ENCODE measurements at regions not wholly inside any gene's neighbourhood (a gene's known extent, or its start where the extent isn't known, plus 50 kb on each side); places are given as distances from the start of the nearest gene placed in this dataset.
A peak's percentile ranks its signal among the peaks of the same experiment; 100 is the strongest.

DNA sequence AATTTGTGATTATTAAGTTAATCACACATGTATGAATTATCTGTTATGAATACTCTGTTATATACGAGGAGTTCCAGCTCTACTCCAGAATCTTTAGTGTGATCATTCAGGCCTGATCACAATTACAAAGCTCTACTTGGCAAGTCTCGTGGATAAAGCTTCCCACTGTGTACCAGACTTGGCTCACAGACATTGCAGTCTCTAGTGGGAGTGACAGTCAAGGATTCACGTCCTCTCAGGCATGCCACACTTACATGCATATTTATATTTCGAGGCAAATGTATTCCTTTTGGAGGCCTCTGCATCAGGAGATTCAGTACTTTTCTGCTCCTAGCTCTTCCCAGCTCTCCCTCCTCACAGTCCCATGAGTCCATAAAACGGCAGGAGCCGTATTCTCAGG is 403.4 kb upstream of the CDH7 start:
- Histone ChIP-seq H3K79me1 (ENCODE audit: low read length) (no peaks in the 10 kb centered on the region), H3K18ac (ENCODE audit: low read length) (no peak overlapping the region), H3K27me3 (ENCODE audit: insufficient read depth, low read length) (no peaks in the 10 kb centered on the region), H4K12ac (ENCODE audit: low read depth, low read length) (no peak overlapping the region), H4K8ac (ENCODE audit: low read depth, low read length) (no peak overlapping the region), H4K91ac (ENCODE audit: low read depth, low read length) (no peak overlapping the region), H2AK5ac (ENCODE audit: low read length) (no peak overlapping the region), H3K27ac (ENCODE audit: low read depth, low read length) (no peak overlapping the region), H3K4ac (ENCODE audit: low read depth, low read length) (no peak overlapping the region), H3K4me1 (ENCODE audit: control insufficient read depth in 1 of 2, insufficient read depth in 2 of 2, low read length in 2 of 2) (no peaks in the 10 kb centered on the region), H3K79me2 (ENCODE audit: control insufficient read depth, insufficient read depth, low read length, poor library complexity) (no peaks in the 10 kb centered on the region), H3K36me3 (ENCODE audit: control insufficient read depth in 1 of 2, insufficient read depth in 2 of 2, low read length in 2 of 2) (no peaks in the 10 kb centered on the region), H3K14ac (ENCODE audit: low read length) (no peak overlapping the region), H2BK12ac (ENCODE audit: low read length) (no peak overlapping the region), H3K9ac (ENCODE audit: low read length) (no peak overlapping the region), H3K4me3 (ENCODE audit: low read depth, low read length) (no peak overlapping the region), H2BK5ac (ENCODE audit: low read depth, low read length, poor library complexity) (no peak overlapping the region), H3K9me3 (ENCODE audit: insufficient read depth, low read depth, low read length) (no peaks in the 10 kb centered on the region), H3K23ac (ENCODE audit: low read length) (no peak overlapping the region), H2AFZ (ENCODE audit: insufficient read depth, low read length, poor library complexity) (no peak overlapping the region), H2BK120ac (ENCODE audit: insufficient read depth, low read length, poor library complexity) (no peak overlapping the region), H3K4me2 (ENCODE audit: low read length) (no peak overlapping the region)
- WGBS (ENCODE audit: extremely low coverage, insufficient coverage, insufficient read length): no CpG with 5 or more reads among the region's 6 CpGs
- DNase-seq: no peak

DNA sequence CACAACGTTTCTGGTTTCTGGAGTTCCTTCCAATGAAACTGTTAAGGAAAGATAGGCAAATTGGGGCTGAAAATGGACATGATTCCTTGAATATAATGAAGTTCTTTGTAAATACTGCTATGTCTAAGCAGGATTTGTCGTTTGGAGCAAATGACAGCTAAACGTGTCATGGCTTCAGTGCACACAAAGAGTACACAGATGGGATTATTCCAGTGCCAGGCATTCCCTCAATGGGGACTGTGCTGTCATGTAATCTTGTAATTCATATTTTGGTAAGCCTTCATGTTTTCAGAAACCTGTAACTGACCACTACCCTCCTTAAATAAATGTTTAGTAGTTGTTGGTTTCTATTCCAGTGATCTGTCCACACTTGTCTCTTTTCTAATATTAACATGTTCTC is 404.7 kb upstream of the CDH7 start:
- Histone ChIP-seq H3K4ac (ENCODE audit: low read depth, low read length) (no peak overlapping the region), H3K4me1 (ENCODE audit: control insufficient read depth in 1 of 2, insufficient read depth in 2 of 2, low read length in 2 of 2) (no peaks in the 10 kb centered on the region), H3K27me3 (ENCODE audit: insufficient read depth, low read length) (no peaks in the 10 kb centered on the region), H2AFZ (ENCODE audit: insufficient read depth, low read length, poor library complexity) (no peak overlapping the region), H3K79me1 (ENCODE audit: low read length) (no peaks in the 10 kb centered on the region), H4K91ac (ENCODE audit: low read depth, low read length) (no peak overlapping the region), H2BK120ac (ENCODE audit: insufficient read depth, low read length, poor library complexity) (no peak overlapping the region), H3K18ac (ENCODE audit: low read length) (no peak overlapping the region), H2BK5ac (ENCODE audit: low read depth, low read length, poor library complexity) (no peak overlapping the region), H3K4me3 (ENCODE audit: low read depth, low read length) (no peak overlapping the region), H2AK5ac (ENCODE audit: low read length) (no peak overlapping the region), H3K23ac (ENCODE audit: low read length) (no peak overlapping the region), H3K4me2 (ENCODE audit: low read length) (no peak overlapping the region), H3K36me3 (ENCODE audit: control insufficient read depth in 1 of 2, insufficient read depth in 2 of 2, low read length in 2 of 2) (no peaks in the 10 kb centered on the region), H2BK12ac (ENCODE audit: low read length) (no peak overlapping the region), H4K12ac (ENCODE audit: low read depth, low read length) (no peak overlapping the region), H3K79me2 (ENCODE audit: control insufficient read depth, insufficient read depth, low read length, poor library complexity) (no peaks in the 10 kb centered on the region), H3K27ac (ENCODE audit: low read depth, low read length) (no peak overlapping the region), H3K9me3 (ENCODE audit: insufficient read depth, low read depth, low read length) (no peaks in the 10 kb centered on the region), H3K9ac (ENCODE audit: low read length) (no peak overlapping the region), H3K14ac (ENCODE audit: low read length) (no peak overlapping the region), H4K8ac (ENCODE audit: low read depth, low read length) (no peak overlapping the region)
- DNase-seq: no peak
- WGBS (ENCODE audit: extremely low coverage, insufficient coverage, insufficient read length): no CpG with 5 or more reads among the region's 3 CpGs

DNA sequence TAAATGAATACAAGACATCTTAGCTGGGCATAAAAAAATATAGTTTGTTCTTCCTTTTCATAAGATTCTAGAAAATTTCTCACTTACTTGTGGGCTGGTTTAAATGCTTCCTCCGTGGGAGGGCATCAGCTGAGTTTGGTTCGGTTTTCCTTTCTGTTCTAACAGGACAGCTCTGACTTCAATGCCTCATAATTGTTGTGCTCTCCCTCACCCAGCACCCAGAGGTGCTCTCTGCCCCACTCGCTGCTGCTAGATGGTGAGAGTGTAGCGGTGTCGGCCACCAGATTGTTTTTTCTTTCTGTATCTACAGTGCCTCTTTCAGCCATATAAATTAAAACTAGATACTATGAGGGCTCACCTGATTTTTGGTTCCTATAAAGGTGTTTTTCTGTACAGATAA is 407.2 kb upstream of the CDH7 start:
- H3K36me3 ChIP-seq (ENCODE audit: control insufficient read depth in 1 of 2, insufficient read depth in 2 of 2, low read length in 2 of 2): no peaks in the 10 kb centered on the region
- H3K4me1 ChIP-seq (ENCODE audit: control insufficient read depth in 1 of 2, insufficient read depth in 2 of 2, low read length in 2 of 2): no peaks in the 10 kb centered on the region
- no peak overlapping the region for H2BK12ac ChIP-seq (ENCODE audit: low read length)
- H4K8ac ChIP-seq (ENCODE audit: low read depth, low read length): no peak overlapping the region
- no peak for DNase-seq
- no peak overlapping the region for H2AFZ ChIP-seq (ENCODE audit: insufficient read depth, low read length, poor library complexity)
- no peak overlapping the region for H3K4me3 ChIP-seq (ENCODE audit: low read depth, low read length)
- no peak overlapping the region for H3K27ac ChIP-seq (ENCODE audit: low read depth, low read length)
- H3K18ac ChIP-seq (ENCODE audit: low read length): no peak overlapping the region
- WGBS (ENCODE audit: extremely low coverage, insufficient coverage, insufficient read length): no CpG with 5 or more reads among the region's 5 CpGs
- no peak overlapping the region for H4K91ac ChIP-seq (ENCODE audit: low read depth, low read length)
- no peaks in the 10 kb centered on the region for H3K9me3 ChIP-seq (ENCODE audit: insufficient read depth, low read depth, low read length)
- no peaks in the 10 kb centered on the region for H3K79me1 ChIP-seq (ENCODE audit: low read length)
- no peaks in the 10 kb centered on the region for H3K79me2 ChIP-seq (ENCODE audit: control insufficient read depth, insufficient read depth, low read length, poor library complexity)
- H3K4ac ChIP-seq (ENCODE audit: low read depth, low read length): no peak overlapping the region
- H3K14ac ChIP-seq (ENCODE audit: low read length): no peak overlapping the region
- H3K23ac ChIP-seq (ENCODE audit: low read length): no peak overlapping the region
- H2AK5ac ChIP-seq (ENCODE audit: low read length): no peak overlapping the region
- no peaks in the 10 kb centered on the region for H3K27me3 ChIP-seq (ENCODE audit: insufficient read depth, low read length)
- H4K12ac ChIP-seq (ENCODE audit: low read depth, low read length): no peak overlapping the region
- H2BK5ac ChIP-seq (ENCODE audit: low read depth, low read length, poor library complexity): no peak overlapping the region
- H3K4me2 ChIP-seq (ENCODE audit: low read length): no peak overlapping the region
- H2BK120ac ChIP-seq (ENCODE audit: insufficient read depth, low read length, poor library complexity): no peak overlapping the region
- H3K9ac ChIP-seq (ENCODE audit: low read length): peak overlapping the region; percentile 73

DNA sequence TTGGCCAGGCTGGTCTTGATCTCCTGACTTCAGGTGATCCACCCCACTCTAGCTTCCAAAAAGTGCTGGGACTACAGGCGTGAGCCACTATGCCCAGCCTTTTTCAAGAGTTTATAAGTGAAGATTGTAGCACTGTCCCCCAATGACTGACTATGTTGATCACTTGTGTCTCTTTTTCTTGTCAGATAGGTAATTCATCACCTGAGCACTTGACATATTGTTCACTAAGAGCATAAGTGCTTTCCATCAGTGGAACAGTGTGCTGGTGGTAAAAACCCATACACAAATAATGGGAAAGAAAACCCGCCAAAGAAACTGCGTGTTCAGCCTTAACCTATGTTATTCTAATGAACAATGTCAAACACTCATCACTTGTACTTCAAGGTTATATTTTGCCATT is 414.4 kb upstream of the CDH7 start:
- H3K23ac ChIP-seq (ENCODE audit: low read length): no peak overlapping the region
- no peak overlapping the region for H3K4ac ChIP-seq (ENCODE audit: low read depth, low read length)
- no peak overlapping the region for H2BK12ac ChIP-seq (ENCODE audit: low read length)
- H3K9ac ChIP-seq (ENCODE audit: low read length): no peak overlapping the region
- H2AK5ac ChIP-seq (ENCODE audit: low read length): no peak overlapping the region
- no peaks in the 10 kb centered on the region for H3K36me3 ChIP-seq (ENCODE audit: control insufficient read depth in 1 of 2, insufficient read depth in 2 of 2, low read length in 2 of 2)
- no peaks in the 10 kb centered on the region for H3K79me1 ChIP-seq (ENCODE audit: low read length)
- no peak overlapping the region for H4K91ac ChIP-seq (ENCODE audit: low read depth, low read length)
- no CpG with 5 or more reads among the region's 3 CpGs for WGBS (ENCODE audit: extremely low coverage, insufficient coverage, insufficient read length)
- no peak overlapping the region for H3K18ac ChIP-seq (ENCODE audit: low read length)
- no peak overlapping the region for H3K4me3 ChIP-seq (ENCODE audit: low read depth, low read length)
- H4K12ac ChIP-seq (ENCODE audit: low read depth, low read length): no peak overlapping the region
- no peak overlapping the region for H3K27ac ChIP-seq (ENCODE audit: low read depth, low read length)
- no peaks in the 10 kb centered on the region for H3K9me3 ChIP-seq (ENCODE audit: insufficient read depth, low read depth, low read length)
- H3K79me2 ChIP-seq (ENCODE audit: control insufficient read depth, insufficient read depth, low read length, poor library complexity): no peaks in the 10 kb centered on the region
- H3K4me1 ChIP-seq (ENCODE audit: control insufficient read depth in 1 of 2, insufficient read depth in 2 of 2, low read length in 2 of 2): no peaks in the 10 kb centered on the region
- no peaks in the 10 kb centered on the region for H3K27me3 ChIP-seq (ENCODE audit: insufficient read depth, low read length)
- H2BK5ac ChIP-seq (ENCODE audit: low read depth, low read length, poor library complexity): no peak overlapping the region
- H4K8ac ChIP-seq (ENCODE audit: low read depth, low read length): no peak overlapping the region
- DNase-seq: no peak
- H3K14ac ChIP-seq (ENCODE audit: low read length): no peak overlapping the region
- no peak overlapping the region for H2AFZ ChIP-seq (ENCODE audit: insufficient read depth, low read length, poor library complexity)
- no peak overlapping the region for H3K4me2 ChIP-seq (ENCODE audit: low read length)
- H2BK120ac ChIP-seq (ENCODE audit: insufficient read depth, low read length, poor library complexity): no peak overlapping the region

All from trophoblast cell (in vitro differentiated cells and primary cell).